ENCODE measurements at regions not wholly inside any gene's neighbourhood (a gene's known extent, or its start where the extent isn't known, plus 50 kb on each side); places are given as distances from the start of the nearest gene placed in this dataset.
"Not testable (repeated sequence)": the region's sequence is repeated elsewhere in the genome, so short reads cannot be mapped to it uniquely, and the experiment has no call there.

- no peak overlapping the region for H3K9ac ChIP-seq (ENCODE audit: low read depth in 1 of 3, low read length in 3 of 3)
- no peak overlapping the region for H3K27ac ChIP-seq (ENCODE audit: low read depth, low read length)
- H3K4me3 ChIP-seq (ENCODE audit: low read length in 3 of 3): no peak overlapping the region
- peaks cover 22 to 42% (median 32%) of the 10 kb centered on the region in 3 donors for H3K27me3 ChIP-seq (ENCODE audit: control insufficient read depth in 3 of 3, insufficient read depth in 3 of 3, low read length in 3 of 3)
- H3K36me3 ChIP-seq (ENCODE audit: control insufficient read depth in 3 of 3, insufficient read depth in 3 of 3, low read length in 3 of 3): no peaks in the 10 kb centered on the region
- H3K9me3 ChIP-seq (ENCODE audit: control insufficient read depth in 3 of 3, low read length in 3 of 3): no peaks in the 10 kb centered on the region
- peaks cover 2 to 7% (median 5%) of the 10 kb centered on the region in 3 donors for H3K4me1 ChIP-seq (ENCODE audit: control insufficient read depth in 3 of 3, insufficient read depth in 3 of 3, low read length in 3 of 3)
Observed at GRCh38 chr12:131221061-131221956, 267.6 kb downstream of the ADGRD1 start.

DNA sequence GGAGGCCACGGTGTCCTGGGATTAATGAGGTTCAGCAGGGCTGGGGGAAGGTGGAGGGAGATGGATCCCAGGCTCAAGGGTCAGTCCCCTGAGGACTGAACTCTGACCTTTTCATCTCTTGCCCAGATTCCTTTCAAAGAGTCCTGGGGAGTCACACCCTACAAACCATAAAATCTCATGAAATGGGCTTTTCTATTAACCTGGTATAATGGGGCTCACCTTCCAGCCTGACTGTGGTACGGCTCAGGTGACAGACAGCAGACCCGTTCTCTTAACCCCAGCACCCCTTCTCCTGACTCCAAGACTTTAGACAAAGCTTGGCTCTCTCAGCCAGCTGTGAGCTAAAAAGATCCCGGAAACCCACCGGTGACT is 268.2 kb downstream of the ADGRD1 start:
- Histone ChIP-seq H3K27me3 (ENCODE audit: control insufficient read depth in 3 of 3, insufficient read depth in 3 of 3, low read length in 3 of 3) (peaks cover 22 to 37% (median 32%) of the 10 kb centered on the region in 3 donors), H3K4me3 (ENCODE audit: low read length in 3 of 3) (no peak overlapping the region), H3K27ac (ENCODE audit: low read depth, low read length) (no peak overlapping the region), H3K9ac (ENCODE audit: low read depth in 1 of 3, low read length in 3 of 3) (no peak overlapping the region), H3K4me1 (ENCODE audit: control insufficient read depth in 3 of 3, insufficient read depth in 3 of 3, low read length in 3 of 3) (peaks cover 2 to 7% (median 5%) of the 10 kb centered on the region in 3 donors), H3K9me3 (ENCODE audit: control insufficient read depth in 3 of 3, low read length in 3 of 3) (no peaks in the 10 kb centered on the region), H3K36me3 (ENCODE audit: control insufficient read depth in 3 of 3, insufficient read depth in 3 of 3, low read length in 3 of 3) (no peaks in the 10 kb centered on the region)

GRCh38 chr12:131222329-131223139 is 268.8 kb downstream of the ADGRD1 start:
- Histone ChIP-seq H3K27ac (ENCODE audit: low read depth, low read length) (no peak overlapping the region), H3K9me3 (ENCODE audit: control insufficient read depth in 3 of 3, low read length in 3 of 3) (no peaks in the 10 kb centered on the region), H3K4me3 (ENCODE audit: low read length in 3 of 3) (no peak overlapping the region), H3K4me1 (ENCODE audit: control insufficient read depth in 3 of 3, insufficient read depth in 3 of 3, low read length in 3 of 3) (peaks cover 0 to 7% (median 5%) of the 10 kb centered on the region in 3 donors), H3K27me3 (ENCODE audit: control insufficient read depth in 3 of 3, insufficient read depth in 3 of 3, low read length in 3 of 3) (peaks cover 19 to 32% (median 27%) of the 10 kb centered on the region in 3 donors), H3K36me3 (ENCODE audit: control insufficient read depth in 3 of 3, insufficient read depth in 3 of 3, low read length in 3 of 3) (no peaks in the 10 kb centered on the region), H3K9ac (ENCODE audit: low read depth in 1 of 3, low read length in 3 of 3) (no peak overlapping the region)

DNA sequence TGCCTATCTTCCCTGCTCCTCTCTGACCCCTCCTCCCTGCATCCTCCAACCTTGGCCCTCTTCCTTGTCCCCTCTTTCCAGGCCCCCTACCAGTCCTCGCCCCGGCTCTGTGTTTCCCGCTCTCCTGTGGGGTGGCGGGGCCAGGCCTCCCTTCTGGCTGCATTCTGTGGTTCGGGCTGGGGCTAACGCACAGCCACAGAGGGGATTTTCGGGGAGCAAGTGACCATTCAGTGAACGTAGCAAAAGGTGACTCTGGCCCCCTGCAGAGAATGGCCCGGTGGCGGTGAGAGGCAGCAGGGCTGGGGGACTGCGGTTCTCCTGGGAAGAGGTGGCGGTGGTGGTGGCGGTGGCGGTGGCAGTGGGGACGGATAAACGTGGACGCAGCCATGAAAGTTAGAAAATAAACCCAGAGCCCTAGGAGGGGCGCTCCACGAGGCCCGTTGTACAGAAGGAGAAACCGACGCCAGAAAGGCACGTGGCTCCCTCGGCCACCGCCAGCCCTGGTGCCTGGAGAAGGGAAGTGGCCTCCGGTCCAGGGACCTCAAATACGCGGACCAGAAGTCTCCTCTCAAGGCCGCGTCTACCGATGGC is 269.6 kb downstream of the ADGRD1 start:
- Histone ChIP-seq H3K4me3 (ENCODE audit: low read length in 3 of 3) (no peak overlapping the region), H3K36me3 (ENCODE audit: control insufficient read depth in 3 of 3, insufficient read depth in 3 of 3, low read length in 3 of 3) (no peaks in the 10 kb centered on the region), H3K9me3 (ENCODE audit: control insufficient read depth in 3 of 3, low read length in 3 of 3) (no peaks in the 10 kb centered on the region), H3K27ac (ENCODE audit: low read depth, low read length) (no peak overlapping the region), H3K27me3 (ENCODE audit: control insufficient read depth in 3 of 3, insufficient read depth in 3 of 3, low read length in 3 of 3) (peaks cover 18 to 29% (median 26%) of the 10 kb centered on the region in 3 donors), H3K4me1 (ENCODE audit: control insufficient read depth in 3 of 3, insufficient read depth in 3 of 3, low read length in 3 of 3) (peaks cover 0 to 7% (median 5%) of the 10 kb centered on the region in 3 donors), H3K9ac (ENCODE audit: low read depth in 1 of 3, low read length in 3 of 3) (no peak overlapping the region)

DNA sequence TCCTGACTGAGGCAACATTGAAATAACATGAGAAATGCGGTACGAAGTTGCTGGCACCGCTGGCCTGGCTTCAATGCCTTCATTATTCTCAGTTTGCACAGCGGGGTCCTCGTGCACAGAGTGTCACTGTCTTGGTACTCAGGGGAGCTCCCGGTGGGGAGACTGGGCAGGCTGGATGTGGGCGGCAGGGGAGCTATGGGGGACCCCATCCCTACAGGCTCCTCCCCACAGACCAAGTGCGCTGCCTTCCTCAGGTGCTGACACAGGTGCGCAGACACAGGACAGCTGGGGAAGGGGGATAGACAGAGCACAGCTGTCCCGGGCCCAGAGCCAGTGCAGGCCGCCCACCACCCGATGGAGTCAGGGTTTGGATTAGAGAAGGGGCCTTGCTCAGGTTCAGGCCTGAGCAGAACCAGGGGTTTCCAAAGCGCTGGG is 270.1 kb downstream of the ADGRD1 start:
- Histone ChIP-seq H3K36me3 (ENCODE audit: control insufficient read depth in 3 of 3, insufficient read depth in 3 of 3, low read length in 3 of 3) (no peaks in the 10 kb centered on the region), H3K4me1 (ENCODE audit: control insufficient read depth in 3 of 3, insufficient read depth in 3 of 3, low read length in 3 of 3) (peaks cover 0 to 7% (median 5%) of the 10 kb centered on the region in 3 donors), H3K27me3 (ENCODE audit: control insufficient read depth in 3 of 3, insufficient read depth in 3 of 3, low read length in 3 of 3) (peaks cover 13 to 28% (median 23%) of the 10 kb centered on the region in 3 donors), H3K27ac (ENCODE audit: low read depth, low read length) (no peak overlapping the region), H3K4me3 (ENCODE audit: low read length in 3 of 3) (no peak overlapping the region), H3K9ac (ENCODE audit: low read depth in 1 of 3, low read length in 3 of 3) (no peak overlapping the region), H3K9me3 (ENCODE audit: control insufficient read depth in 3 of 3, low read length in 3 of 3) (no peaks in the 10 kb centered on the region)

GRCh38 chr12:131224226-131225065 is 270.7 kb downstream of the ADGRD1 start:
- not testable (repeated sequence) for H3K36me3 ChIP-seq (ENCODE audit: control insufficient read depth in 3 of 3, insufficient read depth in 3 of 3, low read length in 3 of 3); H3K9me3 ChIP-seq (ENCODE audit: control insufficient read depth in 3 of 3, low read length in 3 of 3); H3K4me1 ChIP-seq (ENCODE audit: control insufficient read depth in 3 of 3, insufficient read depth in 3 of 3, low read length in 3 of 3); H3K9ac ChIP-seq (ENCODE audit: low read depth in 1 of 3, low read length in 3 of 3); H3K4me3 ChIP-seq (ENCODE audit: low read length in 3 of 3); H3K27ac ChIP-seq (ENCODE audit: low read depth, low read length)
- H3K27me3 ChIP-seq (ENCODE audit: control insufficient read depth in 3 of 3, insufficient read depth in 3 of 3, low read length in 3 of 3): peaks cover 13 to 30% (median 17%) of the 10 kb centered on the region in 3 donors

- peaks cover 12 to 27% (median 13%) of the 10 kb centered on the region in 3 donors for H3K27me3 ChIP-seq (ENCODE audit: control insufficient read depth in 3 of 3, insufficient read depth in 3 of 3, low read length in 3 of 3)
- H3K9ac ChIP-seq (ENCODE audit: low read depth in 1 of 3, low read length in 3 of 3): not testable (repeated sequence)
Observed at GRCh38 chr12:131225066-131225380, 271.3 kb downstream of the ADGRD1 start.

DNA sequence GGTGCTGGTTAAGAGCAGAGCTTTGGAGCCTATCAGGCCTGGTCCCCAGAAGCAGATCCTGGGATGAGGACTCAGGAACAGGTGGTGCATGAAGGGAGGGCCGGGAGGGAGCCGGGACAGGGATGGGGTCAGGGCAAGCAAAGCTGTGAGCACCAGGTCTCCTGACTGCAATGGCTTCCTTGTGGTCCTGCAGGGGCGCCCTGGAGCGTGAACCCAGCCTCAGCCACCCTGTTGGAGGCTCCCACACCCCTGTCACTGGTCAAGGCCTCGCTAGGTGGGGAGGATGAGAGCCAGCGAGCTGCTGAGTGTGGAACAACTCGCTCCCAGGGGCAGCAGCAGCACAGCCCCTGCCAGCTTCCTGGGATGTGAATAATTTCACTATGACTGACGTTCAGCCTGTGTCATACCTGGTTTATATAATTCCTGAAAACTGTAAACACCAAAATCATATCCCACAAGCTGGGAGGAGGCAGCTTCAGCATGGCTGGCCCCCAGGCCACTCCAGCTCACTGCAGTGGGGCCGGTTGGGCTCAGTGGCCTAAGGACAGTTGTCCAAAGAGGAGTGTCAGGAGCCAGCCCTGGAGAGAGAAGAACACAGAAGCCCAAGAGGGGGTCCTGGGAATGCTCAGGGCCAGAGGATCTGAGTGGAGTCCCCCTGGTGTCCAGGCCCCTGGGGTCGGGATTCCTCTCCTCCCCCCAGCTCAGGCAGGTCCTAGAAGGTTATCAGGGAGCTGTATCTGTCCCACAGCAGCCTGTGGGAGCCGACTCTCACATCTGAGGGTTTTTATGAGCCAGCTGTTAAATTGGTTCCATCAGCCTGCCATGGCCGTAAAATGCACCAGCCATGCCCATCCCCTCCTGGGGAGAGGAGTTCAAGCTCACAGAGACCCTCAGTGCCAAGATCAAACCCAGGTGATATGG is 272.9 kb downstream of the ADGRD1 start:
- Histone ChIP-seq H3K9ac (ENCODE audit: low read depth in 1 of 3, low read length in 3 of 3) (no peak overlapping the region), H3K9me3 (ENCODE audit: control insufficient read depth in 3 of 3, low read length in 3 of 3) (no peaks in the 10 kb centered on the region), H3K4me1 (ENCODE audit: control insufficient read depth in 3 of 3, insufficient read depth in 3 of 3, low read length in 3 of 3) (peaks cover 0 to 12% (median 5%) of the 10 kb centered on the region in 3 donors), H3K36me3 (ENCODE audit: control insufficient read depth in 3 of 3, insufficient read depth in 3 of 3, low read length in 3 of 3) (no peaks in the 10 kb centered on the region), H3K27me3 (ENCODE audit: control insufficient read depth in 3 of 3, insufficient read depth in 3 of 3, low read length in 3 of 3) (peaks cover 9 to 25% (median 11%) of the 10 kb centered on the region in 3 donors), H3K27ac (ENCODE audit: low read depth, low read length) (no peak overlapping the region), H3K4me3 (ENCODE audit: low read length in 3 of 3) (no peak overlapping the region)

More at GRCh38 chr12:131225066-131225380, 271.3 kb downstream of the ADGRD1 start:
- not testable (repeated sequence) for H3K4me1 ChIP-seq (ENCODE audit: control insufficient read depth in 3 of 3, insufficient read depth in 3 of 3, low read length in 3 of 3); H3K9me3 ChIP-seq (ENCODE audit: control insufficient read depth in 3 of 3, low read length in 3 of 3); H3K27ac ChIP-seq (ENCODE audit: low read depth, low read length); H3K4me3 ChIP-seq (ENCODE audit: low read length in 3 of 3); H3K36me3 ChIP-seq (ENCODE audit: control insufficient read depth in 3 of 3, insufficient read depth in 3 of 3, low read length in 3 of 3)

All from skeletal muscle tissue (tissue), 3 donors.